Urinary bladder (tissue), 3 donors: ENCODE measurements at regions not wholly inside any gene's neighbourhood (a gene's known extent, or its start where the extent isn't known, plus 50 kb on each side); places are given as distances from the start of the nearest gene placed in this dataset.

Experiments
- DNase-seq: peaks from one replicate; pipeline ENCODE4 v3.0.0-alpha.2; 2015; ENCODE audit errors: extremely low spot score
- H3K27ac ChIP-seq: one replicate; pipeline ENCODE4 v1.5.1; 2013; ENCODE audit warnings: low read depth, mild to moderate bottlenecking, moderate library complexity
- H3K36me3 ChIP-seq: one replicate; pipeline ENCODE4 v1.6.1; 2013; ENCODE audit warnings: mild to moderate bottlenecking, moderate library complexity; ENCODE audit not compliant: insufficient read depth
- H3K4me1 ChIP-seq: one replicate; pipeline ENCODE4 v1.6.1; 2013; ENCODE audit warnings: mild to moderate bottlenecking, moderate library complexity; ENCODE audit not compliant: insufficient read depth
- H3K4me3 ChIP-seq: one replicate; pipeline ENCODE4 v1.5.1; 2013; ENCODE audit warnings: low read depth, low read length
- WGBS: extraction: QIAGEN DNeasy Blood & Tissue Kit; methylation state at CpG from one replicate; pipeline ENCODE4 v1.1.7; 2013; 5-methylcytosine and 5-hydroxymethylcytosine counted together
- donor health status: healthy with polysubstance abuse.
- donor health status: healthy.

DNA sequence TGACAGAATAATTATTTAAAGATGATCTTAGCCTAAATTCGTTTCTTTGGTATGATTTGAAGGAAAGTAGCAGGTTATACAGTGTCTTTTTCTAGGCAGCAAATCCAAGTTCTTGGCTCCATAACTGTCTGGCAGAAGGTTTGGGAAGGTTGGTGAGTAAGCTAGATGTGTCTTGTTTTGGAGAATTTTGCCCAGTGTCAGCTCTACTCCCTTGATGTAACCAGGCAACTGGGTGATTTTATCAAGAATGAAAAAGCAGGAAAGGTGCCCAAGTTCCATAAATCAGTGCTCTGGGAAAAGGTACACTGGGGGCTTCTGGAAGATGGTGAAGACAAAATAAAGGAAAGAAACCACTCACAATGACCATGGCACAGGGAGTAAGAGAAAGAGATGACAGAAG, 71.5 kb upstream of the USP47 start:
- H3K27ac ChIP-seq = no peak overlapping the region
- H3K4me1 ChIP-seq = no peaks in the 10 kb centered on the region
- WGBS = 66% methylated on average over 1 of the region's 1 CpG
- no peak overlapping the region for H3K4me3 ChIP-seq
- no peaks in the 10 kb centered on the region for H3K36me3 ChIP-seq
- no peak for DNase-seq

DNA sequence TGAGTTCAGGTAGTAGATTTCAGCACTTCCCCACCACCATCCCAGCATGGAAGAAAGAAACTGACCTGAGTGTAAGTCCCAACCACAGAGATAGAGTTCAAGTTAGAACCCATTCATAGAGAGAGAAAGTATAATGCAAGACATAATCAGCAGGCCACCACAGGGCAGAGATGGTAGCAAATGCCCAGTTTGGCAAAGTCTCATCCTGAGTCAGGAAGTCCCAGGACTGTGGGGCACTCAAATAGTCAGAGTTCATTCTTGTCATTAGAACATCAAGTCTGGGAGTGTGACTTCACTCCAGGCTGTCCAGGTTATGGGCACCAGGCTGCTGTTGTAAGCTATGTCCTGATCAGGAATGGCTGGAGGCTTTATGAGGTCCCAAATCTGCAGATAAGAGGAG, 72.0 kb upstream of the USP47 start:
- Histone ChIP-seq H3K4me3 (no peak overlapping the region), H3K4me1 (no peaks in the 10 kb centered on the region), H3K36me3 (no peaks in the 10 kb centered on the region), H3K27ac (no peak overlapping the region)
- no peak for DNase-seq

DNA sequence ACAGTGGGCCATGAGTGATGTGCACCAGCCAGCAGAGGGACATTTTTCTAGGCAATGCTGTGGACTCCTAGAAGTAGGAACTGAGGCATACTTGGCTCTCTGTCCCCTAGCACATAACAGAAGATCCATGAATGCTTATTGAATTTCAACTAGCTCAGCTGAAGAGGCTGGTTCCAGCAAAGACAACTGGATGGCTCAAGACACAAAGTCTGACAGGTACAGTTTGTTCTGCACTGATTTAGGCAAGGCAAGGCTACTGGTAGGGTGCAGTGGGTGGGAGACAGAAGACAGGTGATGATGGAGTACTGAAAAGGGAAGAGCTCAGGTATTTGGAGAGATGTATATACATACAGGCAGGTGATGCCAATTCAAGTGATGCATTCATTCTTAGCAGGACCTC, 72.4 kb upstream of the USP47 start:
- Histone ChIP-seq H3K4me1 (no peaks in the 10 kb centered on the region), H3K4me3 (no peak overlapping the region), H3K27ac (no peak overlapping the region), H3K36me3 (no peaks in the 10 kb centered on the region)
- no peak for DNase-seq

DNA sequence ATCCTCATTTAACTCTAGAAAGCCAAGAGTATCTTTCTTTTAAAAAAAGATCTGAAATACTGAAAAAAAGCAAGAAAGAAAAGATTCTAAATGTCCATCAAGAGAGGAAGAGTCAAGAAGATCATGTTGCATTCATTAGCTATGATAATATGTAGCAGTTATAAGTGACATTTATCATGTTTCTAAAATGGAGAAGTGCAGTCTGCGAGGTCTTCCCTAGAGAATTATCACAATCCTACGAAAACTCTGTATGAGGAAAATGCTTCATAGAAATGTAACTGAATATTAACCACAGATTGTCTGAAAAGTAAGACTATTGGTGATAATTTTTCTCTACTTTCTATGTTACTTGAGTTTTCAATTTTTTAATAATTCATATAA, 77.4 kb upstream of the USP47 start:
- Histone ChIP-seq H3K4me1 (no peaks in the 10 kb centered on the region), H3K4me3 (no peak overlapping the region), H3K27ac (no peak overlapping the region), H3K36me3 (no peaks in the 10 kb centered on the region)
- DNase-seq = no peak
- WGBS = 69% methylated on average over 2 of the region's 2 CpGs

DNA sequence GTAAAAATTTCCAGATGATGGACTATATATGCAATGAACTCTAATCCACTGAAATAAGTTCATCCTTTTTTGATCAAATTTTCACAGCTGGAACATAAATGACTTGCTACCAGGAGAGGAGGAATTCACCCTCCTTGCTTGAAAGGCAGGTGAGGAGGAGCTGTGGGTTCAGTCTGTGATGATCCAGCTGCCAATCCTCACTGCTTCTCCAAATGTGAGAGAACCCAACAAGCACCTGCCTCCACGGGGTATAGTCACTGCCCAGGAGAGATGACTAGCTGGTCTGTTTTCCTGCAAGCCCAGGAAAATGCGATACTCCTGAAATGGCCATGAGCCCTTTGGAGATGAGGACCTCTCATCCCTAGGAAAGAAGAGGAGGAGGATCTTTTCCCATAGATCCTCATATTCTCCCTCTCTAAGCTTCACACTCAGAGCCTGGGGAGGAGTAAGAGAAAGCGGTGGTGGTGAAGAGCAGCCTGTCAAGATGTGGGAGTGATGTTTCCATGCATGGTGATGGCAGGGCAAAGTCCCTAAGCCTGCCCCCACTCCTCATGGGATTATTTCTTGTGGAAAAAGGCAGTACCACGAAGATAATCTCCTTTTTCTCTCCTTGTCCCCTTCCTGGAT, 77.9 kb upstream of the USP47 start:
- H3K36me3 ChIP-seq = no peaks in the 10 kb centered on the region
- WGBS = 71% methylated on average over 4 of the region's 4 CpGs

DNA sequence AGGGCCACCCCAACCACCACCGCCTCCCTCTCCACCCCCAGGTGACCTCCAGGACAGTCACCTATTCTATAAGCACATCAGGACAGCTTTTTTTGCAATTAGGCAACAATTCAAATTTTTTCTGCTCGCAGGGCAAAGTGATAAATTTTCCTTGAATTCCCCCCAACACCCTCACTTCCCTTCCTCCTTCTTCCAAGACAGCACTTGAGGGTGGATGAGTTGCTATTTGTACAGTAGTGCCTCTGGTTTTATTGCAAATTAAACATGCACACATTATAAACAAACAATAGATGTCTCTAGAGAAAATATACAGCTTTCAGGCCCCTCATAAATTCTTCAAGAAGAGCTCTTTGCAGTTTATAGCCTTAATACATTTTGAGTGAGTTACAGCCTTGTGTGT, 80.9 kb upstream of the USP47 start:
- DNase-seq = no peak
- no peaks in the 10 kb centered on the region for H3K4me1 ChIP-seq
- H3K27ac ChIP-seq = no peak overlapping the region
- H3K4me3 ChIP-seq = no peak overlapping the region
- H3K36me3 ChIP-seq = no peaks in the 10 kb centered on the region
- WGBS = 72% methylated on average over 2 of the region's 2 CpGs

More for the DNA sequence above, 77.9 kb upstream of the USP47 start:
- Histone ChIP-seq H3K27ac (no peak overlapping the region), H3K4me1 (no peaks in the 10 kb centered on the region), H3K4me3 (no peak overlapping the region)
- DNase-seq = no peak

DNA sequence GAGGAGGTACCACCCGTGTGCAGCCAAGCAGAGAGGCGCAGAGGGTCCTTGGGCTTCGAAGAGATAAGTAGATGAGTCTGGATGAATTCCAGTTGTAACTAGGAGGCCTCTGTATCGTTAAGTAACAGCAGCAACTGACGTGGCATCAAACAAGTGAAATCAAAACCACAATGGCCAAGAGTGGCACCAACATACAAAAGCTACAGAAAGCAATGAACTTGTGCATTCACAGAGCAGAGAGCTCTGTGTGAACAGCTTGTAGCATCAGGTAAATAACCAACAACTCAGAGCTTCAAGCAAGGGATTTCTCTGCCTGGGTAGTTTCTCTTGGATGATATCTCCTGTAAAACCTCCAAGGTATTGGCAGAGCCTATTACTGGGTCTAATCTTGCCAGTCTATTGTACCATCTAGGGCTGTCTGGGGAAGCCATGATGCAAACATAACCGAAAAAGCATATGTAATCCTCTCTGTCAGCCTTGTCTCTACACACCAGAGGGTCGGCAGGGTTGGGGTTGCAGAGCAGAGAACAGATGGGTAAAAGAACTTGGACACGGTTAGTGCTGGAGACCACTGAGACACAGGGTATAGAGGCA, 83.1 kb upstream of the USP47 start:
- 86% methylated on average over 8 of the region's 8 CpGs for WGBS
- H3K4me1 ChIP-seq = no peaks in the 10 kb centered on the region
- no peaks in the 10 kb centered on the region for H3K36me3 ChIP-seq
- H3K27ac ChIP-seq = no peak overlapping the region
- DNase-seq = no peak
- H3K4me3 ChIP-seq = no peak overlapping the region

DNA sequence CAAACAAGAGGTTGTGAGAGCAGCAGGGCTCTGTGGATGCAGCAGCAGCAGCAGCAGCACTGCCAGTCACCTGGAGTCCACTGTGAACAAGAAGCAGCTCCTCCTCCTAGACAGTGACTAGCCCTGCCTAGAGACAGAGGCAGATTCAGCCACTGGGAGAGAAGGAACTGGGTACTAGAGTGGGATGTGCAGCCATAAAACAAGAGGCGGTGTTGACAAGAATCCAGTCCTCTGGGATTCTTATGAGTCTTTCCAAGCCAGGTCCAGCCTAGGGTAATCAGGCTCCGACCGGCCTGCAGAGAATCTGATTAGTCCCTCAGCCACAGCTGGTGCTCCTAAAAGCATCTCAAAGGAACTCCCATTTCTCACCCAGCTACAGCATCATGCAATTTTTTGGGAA, 83.9 kb upstream of the USP47 start:
- DNase-seq = peak; percentile 15
- 39% methylated on average over 3 of the region's 3 CpGs for WGBS
- H3K36me3 ChIP-seq = no peaks in the 10 kb centered on the region
- no peak overlapping the region for H3K27ac ChIP-seq
- no peaks in the 10 kb centered on the region for H3K4me1 ChIP-seq
- no peak overlapping the region for H3K4me3 ChIP-seq

DNA sequence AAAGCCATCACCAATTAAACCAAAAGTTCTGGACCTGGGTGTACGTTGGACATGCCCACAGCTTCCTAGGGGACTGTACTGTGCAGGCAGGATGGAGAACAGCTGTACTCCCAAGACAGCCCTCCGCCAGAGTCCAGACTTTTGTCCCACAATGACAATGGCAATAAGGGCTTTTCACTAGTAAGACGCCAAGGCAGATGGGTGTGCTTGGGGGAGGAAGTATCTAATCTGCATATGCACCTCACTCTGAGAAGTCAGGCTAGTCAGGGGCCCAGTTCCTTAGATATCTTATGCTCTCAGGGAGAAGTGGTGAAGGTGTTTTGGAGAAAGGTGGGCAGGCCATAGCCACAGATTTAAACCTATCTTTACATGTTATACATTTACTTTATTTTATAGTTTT, 85.1 kb upstream of the USP47 start:
- Histone ChIP-seq H3K27ac (no peak overlapping the region), H3K36me3 (no peaks in the 10 kb centered on the region), H3K4me1 (no peaks in the 10 kb centered on the region), H3K4me3 (no peak overlapping the region)
- DNase-seq = no peak
- 83% methylated on average over 3 of the region's 3 CpGs for WGBS

DNA sequence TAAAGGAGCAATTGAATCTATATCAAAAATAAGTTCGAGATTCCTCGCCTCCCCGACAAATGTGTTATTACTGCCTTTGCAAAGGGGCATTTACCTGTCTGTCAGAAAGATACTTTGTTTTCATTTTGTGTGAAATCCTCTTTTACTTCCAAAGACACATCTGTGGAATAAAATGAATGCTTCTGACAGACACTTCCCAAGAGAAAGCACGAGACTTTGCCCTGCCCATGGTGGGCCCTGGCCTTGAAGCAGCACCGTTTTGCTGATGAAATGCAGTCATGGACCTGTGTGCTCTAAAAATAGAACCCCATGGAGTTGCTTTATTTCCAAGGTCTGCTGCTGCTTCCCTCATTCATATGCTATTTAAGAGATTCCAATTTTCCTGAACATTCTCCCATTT, 85.9 kb upstream of the USP47 start:
- Histone ChIP-seq H3K36me3 (no peaks in the 10 kb centered on the region), H3K4me1 (no peaks in the 10 kb centered on the region), H3K4me3 (no peak overlapping the region), H3K27ac (no peak overlapping the region)
- DNase-seq = no peak
- 91% methylated on average over 5 of the region's 5 CpGs for WGBS

DNA sequence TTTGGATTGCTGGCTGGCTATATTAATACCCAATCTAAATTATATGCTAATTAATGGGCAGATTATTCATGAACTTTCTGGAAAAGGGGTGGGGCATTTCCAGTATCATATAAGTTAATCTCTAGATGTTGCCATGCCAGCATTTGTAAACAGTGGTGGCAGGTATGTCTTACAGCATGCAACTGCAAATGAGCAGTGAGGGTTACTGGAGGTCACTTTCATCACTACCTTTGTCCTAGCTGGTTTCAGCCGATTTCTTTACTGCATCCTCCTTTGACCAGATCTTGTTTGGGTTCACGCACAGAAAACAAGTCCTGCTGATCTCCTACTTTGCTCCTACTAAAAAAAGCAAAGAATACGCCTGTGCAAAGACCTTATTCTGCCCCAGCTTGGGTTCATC, 89.1 kb upstream of the USP47 start:
- H3K27ac ChIP-seq = no peak overlapping the region
- 85% methylated on average over 3 of the region's 3 CpGs for whole genome bisulfite sequencing
- DNase-seq = no peak
- H3K4me3 ChIP-seq = no peak overlapping the region
- no peaks in the 10 kb centered on the region for H3K36me3 ChIP-seq
- no peaks in the 10 kb centered on the region for H3K4me1 ChIP-seq

DNA sequence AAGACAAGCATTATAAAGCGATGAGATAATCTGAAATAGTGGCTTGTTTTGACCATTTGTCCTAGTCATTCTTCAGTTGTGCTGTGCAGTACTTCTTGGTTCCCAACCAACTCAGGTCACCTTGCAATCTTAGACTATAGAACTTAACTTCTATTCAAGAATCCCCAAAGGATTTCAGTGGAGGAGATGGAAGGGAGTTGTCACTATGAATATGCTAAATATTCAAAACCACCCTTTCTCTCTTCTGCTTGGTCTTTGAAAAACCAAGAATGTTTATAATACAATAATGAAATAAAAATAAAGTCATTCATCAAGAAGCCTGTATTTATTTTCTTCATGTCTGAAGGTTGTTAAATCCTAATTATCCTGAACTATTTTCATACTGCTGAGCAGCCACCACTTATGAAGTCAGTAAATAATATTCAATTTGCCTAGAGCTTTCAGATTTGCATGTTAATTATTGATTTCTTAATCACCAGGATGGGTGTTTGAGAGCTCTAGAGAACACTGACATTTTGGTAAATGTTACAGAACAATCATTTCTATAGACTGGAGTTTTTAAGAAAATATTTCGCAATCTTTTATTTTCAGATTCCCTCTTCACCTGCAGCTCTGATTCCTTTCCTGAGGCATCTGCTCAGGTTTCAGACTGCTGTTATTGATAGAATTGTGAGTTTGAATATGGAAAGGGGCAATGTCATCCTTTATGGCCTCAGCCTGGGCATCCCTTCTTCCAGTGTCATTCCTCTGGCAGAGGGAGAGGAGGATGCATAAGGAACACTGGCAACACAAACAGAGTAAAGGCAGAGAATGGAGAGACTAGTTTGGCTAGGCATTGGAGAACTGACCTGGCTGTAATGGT, 91.5 kb upstream of the USP47 start:
- H3K4me1 ChIP-seq = no peaks in the 10 kb centered on the region
- 99% methylated on average over 2 of the region's 2 CpGs for WGBS
- no peak overlapping the region for H3K27ac ChIP-seq
- no peak overlapping the region for H3K4me3 ChIP-seq
- no peaks in the 10 kb centered on the region for H3K36me3 ChIP-seq
- no peak for DNase-seq

DNA sequence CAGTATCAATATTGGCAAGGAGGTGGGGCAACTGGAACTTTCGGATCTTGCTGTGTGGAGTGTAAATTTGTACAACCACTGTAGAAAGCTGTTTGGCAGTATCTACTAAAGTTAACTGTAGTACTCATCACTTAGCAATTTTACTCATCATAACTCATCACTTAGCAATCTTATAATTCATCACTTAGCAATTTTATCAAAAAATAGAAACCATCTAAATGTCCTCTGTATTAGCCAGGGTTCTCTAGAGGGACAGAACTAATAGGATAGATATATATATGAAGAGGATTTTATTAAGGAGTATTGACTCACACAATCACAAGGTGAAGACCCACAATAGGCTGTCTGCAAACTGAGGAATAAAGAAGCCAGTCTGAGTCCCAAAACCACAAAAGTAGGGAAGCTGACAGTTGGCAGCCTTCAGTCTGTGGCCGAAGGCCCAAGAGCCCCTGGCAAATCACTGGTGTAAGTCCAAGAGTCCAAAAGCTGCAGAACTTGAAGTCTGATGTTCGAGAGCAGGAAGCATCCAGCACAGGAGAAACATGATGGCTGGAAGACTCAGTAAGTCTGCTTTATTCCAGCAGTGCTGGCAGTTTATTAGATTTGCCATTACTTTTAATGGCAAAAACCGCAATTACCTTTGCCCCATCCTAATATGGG, 92.9 kb upstream of the USP47 start:
- Histone ChIP-seq H3K4me3 (no peak overlapping the region), H3K27ac (no peak overlapping the region), H3K36me3 (no peaks in the 10 kb centered on the region), H3K4me1 (no peaks in the 10 kb centered on the region)
- no peak for DNase-seq
- WGBS = 83% methylated on average over 4 of the region's 4 CpGs

DNA sequence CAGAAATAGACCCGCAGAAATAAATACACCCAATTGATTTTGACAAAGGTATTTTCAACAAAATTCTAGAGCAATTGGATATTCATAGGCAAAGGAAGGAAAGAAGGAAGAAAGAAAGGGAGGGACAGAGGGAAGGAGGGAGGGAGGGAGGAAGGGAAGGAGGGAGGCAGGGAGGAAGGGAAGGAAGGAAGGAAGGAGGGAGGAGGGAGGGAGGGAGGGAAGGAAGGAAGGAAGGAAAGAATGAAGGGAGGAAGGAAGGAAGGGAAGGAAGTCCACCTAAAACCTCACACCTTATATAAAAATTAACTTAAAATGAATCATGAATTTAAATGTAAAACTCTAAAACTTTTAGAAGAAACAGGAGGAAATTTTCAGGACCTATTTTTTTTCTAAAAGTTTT, 94.2 kb upstream of the USP47 start:
- no peak for DNase-seq
- 96% methylated on average over 1 of the region's 1 CpG for WGBS
- Histone ChIP-seq H3K27ac (no peak overlapping the region), H3K4me3 (no peak overlapping the region), H3K4me1 (no peaks in the 10 kb centered on the region), H3K36me3 (no peaks in the 10 kb centered on the region)
